HCEC 1CT (cell line): ENCODE measurements at regions not wholly inside any gene's neighbourhood (a gene's known extent, or its start where the extent isn't known, plus 50 kb on each side); places are given as distances from the start of the nearest gene placed in this dataset.

ENCODE experiments used
- DNase-seq: peaks from one replicate; pipeline ENCODE4 v3.0.0-alpha.2; 2017

DNA sequence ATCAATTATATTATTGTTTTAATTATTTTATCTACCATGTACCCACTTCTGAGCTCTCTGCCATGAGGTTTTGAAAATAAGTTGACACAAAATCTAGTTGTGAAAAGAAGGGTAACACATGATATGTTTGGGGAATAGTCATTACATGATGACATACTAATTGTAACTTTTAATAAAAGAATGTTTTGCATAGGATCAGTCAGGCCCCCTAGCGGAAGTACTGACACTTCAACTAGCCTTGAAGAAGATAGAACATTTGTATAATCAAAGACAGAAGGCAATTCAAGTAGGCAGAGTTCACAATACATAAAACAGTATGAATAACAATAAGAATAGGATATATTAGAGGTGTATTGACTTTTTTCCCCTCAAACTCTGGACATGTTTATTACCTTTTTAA lies 1191.0 kb upstream of the AGA start:
- DNase-seq = no peak

DNA sequence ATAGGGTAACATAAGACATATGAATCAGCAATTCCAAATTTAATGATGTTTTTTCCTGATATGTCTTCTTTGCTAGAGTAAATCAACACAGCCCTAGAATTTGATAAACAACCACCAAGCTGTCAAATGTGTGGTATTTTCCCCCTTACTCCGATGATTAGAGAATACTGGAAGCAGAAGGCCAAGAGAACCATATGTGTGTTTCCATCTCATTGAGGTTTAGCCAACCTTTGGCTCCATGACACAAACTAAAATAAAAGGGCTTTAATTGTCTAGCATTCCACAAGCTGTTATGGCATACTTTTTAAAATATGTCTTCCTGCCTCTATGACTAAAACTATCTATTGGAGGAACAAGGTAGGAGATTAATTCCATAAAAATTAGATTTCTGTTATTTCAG lies 1222.4 kb upstream of the AGA start:
- DNase-seq = no peak

DNA sequence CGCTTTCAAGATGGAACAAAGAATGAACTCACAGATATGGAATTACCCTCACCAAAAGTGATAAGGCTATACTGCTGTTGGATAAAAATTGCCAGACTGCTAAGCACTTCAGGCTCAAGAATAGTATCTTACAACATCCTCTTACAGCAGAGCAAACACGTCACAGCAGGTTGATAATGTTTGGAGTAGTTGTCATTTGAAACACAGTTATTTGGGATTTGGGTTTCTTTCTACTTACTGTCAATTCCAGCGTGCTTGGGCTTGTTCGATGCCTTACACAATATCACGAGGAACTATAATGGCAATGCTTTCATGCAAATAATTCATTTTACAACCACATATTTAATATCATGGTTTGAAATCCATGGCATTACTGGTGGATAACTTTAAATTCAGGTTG lies 1223.7 kb upstream of the AGA start:
- no peak for DNase-seq

DNA sequence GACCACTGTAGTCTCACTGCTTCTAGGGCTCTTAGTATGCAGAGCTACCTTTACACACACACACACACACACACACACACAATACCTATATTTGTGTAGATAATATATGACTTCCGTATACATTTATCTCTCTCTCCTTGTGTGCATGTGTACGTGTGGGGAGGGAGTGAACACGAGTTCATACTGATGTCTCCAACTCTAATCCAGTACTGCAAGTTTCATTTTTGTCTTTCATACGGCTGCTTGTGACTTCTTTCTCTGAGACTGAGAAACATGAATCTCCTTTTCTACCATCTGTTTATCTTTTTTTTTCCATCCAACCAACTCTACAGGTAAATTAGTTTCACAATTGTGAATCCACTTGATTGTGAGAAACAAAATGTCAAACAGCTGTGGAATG lies 1229.5 kb upstream of the AGA start:
- no peak for DNase-seq

DNA sequence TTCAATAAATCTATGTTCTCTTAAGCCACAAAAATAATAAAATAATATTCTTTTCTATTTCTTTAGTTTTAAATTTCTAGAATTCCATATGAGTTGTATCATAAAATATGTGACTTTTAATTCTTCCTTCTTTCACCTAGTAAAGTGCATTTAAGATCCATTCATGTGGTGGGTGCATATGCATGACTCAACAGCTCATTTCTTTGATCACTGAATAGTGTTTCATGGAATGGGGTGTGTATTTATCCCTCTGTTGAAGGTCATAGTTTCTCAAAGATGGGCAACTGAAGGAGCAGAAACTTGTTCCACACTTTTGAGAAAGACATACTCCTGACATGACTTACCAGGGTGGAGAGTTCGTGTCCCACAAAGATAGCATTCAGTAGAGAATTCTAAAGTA lies 1230.3 kb upstream of the AGA start:
- no peak for DNase-seq

DNA sequence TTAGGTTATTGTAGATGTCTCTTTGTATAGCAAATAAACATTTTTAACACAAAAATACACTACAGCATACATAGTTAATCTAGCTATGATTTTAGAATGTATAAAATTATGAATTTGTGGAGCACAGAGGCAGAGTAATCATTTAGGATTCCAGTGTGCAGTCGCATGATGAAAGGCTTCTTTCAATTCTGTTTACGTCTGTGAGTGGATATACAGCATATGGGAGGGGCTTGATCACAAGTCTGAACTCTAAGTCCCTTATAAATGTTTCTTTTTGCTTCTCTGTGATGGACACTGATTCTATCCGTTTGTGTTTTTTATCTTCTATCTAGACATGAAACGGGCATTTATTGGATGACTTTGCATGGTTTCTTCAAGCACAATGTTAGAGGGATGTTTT lies 1239.6 kb upstream of the AGA start:
- DNase-seq = no peak

DNA sequence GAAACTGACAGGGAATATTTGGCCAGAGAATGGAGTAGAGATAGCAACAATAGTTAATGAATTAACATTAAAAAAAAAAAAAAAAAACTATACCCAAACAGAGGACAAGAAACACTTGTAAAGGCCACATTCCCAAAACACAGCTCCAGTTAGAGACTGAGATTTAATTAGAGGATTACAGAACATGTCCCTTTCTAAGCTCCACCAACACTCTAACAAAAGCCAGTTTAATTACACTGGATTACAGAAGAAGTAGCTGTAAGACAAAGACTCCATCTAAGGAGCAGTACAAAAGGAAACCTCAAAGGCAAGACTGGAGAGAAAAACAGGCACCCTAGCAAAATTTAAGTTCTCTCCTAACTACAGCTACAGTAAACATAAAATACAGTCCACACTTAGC lies 1247.7 kb upstream of the AGA start:
- DNase-seq = no peak

DNA sequence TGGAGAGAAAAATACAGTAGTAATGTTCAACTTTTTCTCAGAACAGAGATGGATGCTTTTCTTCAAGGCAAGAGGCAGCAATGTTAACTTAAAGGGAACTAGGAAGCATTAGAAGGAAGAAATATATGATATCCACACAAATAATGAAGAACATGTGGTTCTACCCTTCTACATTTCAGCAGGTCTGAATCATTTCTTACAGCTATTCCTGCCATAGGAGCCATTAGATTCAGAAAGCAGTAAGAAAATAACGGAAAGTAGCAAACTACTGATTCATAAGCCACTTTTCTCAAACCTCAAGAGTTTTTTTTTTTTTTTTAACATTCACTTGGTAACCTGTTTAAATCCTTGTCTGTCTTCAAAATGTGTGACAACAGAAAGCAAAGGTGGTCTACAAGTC lies 1251.6 kb upstream of the AGA start:
- peak; percentile 0 for DNase-seq

DNA sequence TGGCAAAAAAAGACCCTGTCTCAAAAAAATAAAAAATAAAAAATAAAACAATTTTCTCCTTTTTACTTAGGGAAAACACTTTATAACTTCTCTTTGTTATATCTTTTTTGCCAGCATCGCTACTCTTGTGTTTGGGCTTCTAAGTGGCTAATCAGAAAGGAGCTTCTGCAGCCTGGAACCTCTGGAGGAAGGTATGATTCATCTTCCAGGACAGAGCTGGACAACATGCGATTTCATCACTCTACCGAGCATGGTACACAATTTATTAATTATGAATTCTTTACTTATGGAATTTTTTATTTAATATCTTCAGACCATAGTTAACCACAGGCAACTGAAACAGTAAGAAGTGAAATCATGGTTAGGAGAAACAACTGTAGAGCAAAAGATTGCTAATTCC lies 1254.3 kb upstream of the AGA start:
- no peak for DNase-seq

DNA sequence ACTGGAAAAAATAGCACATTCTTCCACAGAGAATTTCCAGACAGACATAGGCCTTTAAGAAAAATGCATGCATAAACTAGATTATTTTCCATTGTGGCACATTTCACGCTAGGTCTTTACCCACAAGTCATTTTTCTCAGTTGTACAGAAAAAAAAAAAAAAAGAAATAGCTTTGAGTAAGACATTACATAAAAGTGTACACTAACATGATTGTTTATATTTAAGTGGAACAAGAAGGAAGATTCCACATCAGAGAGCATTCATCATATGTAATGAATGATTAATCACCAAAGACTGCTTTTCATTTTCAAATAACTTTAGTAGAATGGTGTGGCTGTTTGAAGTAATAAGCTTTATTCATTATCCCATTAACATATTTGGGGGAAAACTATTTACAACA lies 1270.2 kb upstream of the AGA start:
- DNase-seq = no peak

DNA sequence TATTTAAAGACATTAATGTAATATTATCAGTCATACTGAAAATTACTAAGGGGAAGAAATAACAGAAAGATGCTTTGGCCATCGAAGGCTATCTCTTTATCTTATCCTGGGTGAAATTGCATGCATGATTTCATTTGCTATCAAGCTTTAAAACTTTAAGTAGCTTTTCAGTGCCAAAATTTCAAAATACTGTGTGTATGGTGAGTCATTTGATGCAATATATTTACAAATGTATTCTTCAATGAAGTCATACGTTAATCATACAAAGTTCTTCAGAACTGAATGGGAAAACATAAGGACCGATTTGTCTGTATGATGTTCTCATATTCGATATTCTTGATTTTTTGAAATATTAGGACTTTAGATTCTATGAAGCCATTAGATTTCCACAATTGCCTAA lies 1295.8 kb upstream of the AGA start:
- no peak for DNase-seq

DNA sequence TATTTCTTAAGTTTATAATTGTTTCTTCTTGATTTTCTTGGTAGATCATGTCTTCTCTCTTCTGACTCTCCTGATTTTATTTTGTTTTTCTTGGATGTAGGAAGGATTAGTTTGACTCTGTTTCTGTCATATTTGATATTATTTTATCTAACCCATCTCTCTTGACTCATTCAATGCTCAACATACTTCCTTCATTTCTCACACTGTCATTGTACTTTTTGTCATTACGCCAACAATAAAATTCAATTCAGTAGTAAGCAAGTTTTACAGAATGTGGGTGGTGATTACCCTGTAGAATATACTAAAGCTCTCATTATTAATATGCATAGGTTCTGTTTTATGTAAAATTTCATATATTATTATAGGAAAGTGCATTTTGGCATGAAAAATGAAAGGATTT lies 1303.0 kb upstream of the AGA start:
- no peak for DNase-seq

DNA sequence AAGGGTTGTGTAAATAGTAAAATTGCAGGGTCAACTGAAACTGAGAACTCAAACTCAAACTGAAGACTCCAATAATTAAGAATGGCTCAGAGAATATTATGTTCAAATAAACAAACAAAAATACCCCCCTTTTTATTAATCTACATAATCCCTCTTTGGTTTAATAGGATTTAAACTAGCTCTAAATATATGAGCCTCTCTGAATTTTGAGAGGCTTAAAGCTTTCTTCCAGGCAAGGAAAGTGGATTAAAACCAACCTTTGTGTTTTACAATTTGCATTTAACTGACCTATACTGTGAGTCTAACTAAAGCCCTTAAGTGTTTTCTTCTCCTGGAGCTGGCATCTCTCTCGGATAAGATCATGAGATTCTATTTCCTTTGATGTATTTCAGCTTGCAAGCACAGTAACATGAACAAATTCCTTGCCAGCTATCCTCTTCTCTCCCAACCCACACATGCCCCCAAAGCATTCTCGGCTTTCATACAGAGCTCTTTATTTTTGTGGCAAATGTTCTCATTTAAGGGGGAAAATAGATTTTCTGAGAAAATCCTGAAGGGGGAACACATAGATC lies 1310.8 kb upstream of the AGA start:
- DNase-seq = no peak

DNA sequence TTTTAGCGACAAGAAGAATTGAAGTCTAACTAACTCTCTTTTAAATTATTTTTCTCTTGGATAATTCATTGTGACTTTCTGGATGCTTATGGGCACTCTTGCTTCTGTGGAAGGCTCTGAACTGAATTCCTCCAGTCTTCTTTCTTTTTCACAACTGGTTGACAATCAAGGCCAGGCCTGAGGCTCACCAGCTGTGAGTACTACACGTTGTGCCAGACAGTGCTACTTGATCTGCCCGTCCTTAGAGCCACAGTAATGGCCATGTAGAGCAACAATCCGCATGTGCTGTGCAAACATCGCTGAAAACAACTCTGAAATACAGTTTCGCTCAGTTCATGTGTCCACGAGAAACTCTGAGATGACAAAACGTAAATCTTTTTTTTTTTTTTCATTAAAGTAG lies 1336.3 kb upstream of the AGA start:
- DNase-seq = no peak

DNA sequence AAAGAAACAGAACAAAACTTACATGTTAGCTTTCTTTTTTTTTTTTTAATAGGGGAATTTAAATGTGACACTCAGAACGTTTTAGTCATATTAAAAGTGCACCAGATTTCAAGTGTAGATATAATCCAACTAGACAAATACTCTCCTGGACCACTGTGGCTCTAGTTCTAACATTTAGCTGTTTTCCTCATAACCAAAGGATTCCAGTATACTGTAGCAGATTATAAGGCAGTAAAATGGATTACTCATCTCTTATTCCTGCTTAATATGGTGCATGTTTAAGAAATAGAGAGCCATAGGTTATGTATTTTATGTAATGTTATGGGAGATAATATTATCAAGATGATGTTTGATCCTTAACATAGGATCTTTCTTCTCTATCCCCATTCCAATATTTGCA lies 1339.5 kb upstream of the AGA start:
- no peak for DNase-seq

DNA sequence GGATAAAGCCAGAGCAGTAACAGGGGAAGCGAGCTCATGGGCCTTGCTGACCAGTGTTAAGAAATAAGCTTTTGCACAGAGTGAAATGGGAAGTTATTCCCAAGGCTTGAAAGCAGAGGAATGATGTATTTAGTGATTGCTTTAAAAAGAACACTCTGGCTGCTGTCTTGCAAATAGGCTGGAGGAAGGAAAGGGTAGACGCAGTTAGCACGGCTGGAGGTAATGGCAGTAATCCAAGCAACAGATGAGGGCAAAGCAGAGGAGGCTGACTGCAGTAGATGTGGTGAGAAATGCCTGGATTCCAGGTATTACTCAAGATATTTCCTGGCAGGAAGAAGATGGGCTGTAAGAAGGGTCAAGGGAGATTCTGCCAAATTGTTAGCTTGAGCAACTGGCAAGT lies 1342.3 kb upstream of the AGA start:
- DNase-seq = no peak

DNA sequence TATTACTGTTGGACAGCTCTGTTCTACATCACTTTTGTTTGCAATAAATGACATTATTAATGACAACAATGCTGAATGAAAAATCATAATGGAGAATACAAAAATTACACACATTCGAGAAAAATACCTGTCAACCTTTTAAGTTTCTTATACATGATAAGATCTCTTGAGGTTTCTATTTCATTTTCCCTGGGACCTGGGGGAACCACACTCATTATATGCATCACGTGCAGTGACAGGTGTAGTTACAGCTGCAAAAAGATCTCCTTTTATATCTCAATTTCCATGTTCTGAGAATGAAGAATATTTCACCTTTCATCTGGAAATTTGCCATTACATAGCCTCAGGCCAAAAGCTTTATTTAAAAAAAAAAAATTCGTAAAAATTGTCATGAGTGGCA lies 1347.0 kb upstream of the AGA start:
- no peak for DNase-seq

DNA sequence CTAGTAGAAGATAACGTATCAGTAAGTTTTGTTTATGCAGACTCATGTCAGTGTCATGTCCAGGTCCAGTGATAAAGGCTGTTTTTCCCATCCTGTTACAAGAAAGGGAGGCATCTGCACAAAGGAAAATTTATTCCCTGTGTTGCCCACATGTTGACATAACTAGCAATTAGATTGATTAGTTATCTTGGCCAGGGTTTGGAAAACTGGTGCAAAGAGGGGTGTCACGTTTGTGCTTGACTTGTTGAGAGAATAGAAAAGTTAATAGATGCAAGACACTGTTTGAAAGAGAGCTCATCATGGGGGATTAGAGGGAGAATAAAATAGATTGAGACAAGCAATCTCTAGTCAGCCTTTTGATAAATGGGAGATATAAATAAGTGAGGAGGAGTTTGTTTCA lies 1357.0 kb upstream of the AGA start:
- DNase-seq = no peak

DNA sequence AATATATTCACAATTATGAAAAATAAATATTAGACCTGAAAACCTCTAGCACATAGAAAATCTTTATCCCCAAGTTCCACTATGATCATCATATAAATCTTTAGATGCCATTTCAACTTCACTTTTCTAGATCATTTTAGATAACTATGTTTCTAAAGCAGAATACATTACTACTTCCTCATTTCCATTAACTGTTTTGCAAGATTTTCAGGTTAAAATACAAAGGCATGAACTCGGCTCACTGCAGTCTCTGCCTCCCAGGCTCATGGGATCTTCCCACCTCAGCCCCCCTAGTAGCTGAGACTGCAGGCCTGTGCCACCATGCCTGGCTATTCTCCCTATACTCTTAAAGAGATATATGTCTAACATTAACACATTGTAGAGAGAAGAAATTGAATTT lies 1365.9 kb upstream of the AGA start:
- no peak for DNase-seq

DNA sequence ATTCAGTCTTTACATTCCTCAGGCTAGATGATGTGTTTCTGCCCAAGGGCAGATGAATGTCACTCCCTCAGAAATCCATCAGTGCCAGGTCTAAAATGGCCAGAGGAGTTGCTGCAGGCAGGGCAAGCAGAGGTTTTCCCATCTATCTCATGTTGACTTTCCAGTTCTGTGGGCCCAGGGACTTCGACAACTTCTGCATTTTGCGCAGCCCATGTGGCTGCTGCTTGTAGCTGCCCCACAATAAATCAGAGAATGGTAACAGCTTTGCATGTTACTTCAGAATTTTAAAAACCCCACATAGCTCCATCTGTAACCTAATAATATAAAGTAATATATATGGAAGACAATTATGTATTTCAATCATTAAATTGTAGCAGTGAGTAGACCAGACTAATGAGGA lies 1367.7 kb upstream of the AGA start:
- no peak for DNase-seq

DNA sequence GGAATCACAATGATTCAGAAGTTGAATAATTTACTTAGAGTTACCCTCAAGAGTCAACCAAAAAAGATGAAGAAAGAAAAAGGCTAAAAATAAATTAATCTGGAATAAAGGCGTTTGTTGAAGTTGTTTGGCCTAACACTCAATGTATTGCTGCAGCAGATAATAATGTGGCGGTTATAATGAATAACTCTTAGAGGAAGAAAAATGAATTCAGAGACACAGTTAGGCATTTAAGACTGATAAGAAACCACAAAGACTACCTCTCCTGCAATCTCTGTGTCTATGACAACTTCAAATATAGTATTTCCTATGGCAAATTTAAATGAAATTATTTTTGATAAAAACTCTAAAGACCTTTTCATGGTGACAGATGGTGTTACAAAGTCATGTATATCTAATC lies 1369.1 kb upstream of the AGA start:
- DNase-seq = no peak

DNA sequence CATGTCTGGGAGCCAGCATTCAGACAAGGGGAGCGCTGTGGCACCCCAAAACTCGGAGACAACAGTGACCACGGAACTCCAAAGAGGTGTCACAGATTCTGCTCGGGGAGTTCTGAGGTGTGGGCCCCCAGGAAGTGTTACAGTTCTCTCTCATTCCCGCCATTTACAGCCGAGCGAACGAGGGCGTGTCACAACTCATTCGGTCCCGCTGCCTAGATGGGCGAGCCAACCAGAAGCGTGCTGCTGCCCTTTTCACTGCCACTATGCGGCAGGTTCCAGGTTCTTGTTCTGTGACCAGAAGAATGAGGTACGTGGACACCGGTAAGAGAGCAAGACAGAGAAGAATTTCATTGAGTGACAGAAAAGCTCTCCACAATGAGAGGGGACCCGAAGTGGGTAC lies 1370.6 kb upstream of the AGA start:
- DNase-seq = no peak

DNA sequence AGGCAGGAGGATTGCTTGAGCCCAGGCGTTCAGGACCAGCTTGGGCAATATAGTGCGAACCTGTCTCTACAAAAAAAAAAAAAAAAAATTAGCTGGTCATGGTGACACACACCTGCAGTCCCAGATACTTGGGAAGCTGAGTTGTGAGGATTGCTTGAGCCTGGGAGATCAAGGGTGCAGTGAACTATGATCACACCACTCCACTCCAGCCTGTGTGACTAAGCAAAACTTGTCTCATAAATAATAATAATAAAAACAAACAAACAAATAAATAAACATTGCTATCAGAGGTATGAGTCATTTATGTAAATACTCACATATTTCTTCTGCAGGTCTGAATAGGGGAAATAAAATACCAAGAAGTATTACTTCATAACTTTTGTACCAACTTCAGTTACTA lies 1372.7 kb upstream of the AGA start:
- DNase-seq = no peak

DNA sequence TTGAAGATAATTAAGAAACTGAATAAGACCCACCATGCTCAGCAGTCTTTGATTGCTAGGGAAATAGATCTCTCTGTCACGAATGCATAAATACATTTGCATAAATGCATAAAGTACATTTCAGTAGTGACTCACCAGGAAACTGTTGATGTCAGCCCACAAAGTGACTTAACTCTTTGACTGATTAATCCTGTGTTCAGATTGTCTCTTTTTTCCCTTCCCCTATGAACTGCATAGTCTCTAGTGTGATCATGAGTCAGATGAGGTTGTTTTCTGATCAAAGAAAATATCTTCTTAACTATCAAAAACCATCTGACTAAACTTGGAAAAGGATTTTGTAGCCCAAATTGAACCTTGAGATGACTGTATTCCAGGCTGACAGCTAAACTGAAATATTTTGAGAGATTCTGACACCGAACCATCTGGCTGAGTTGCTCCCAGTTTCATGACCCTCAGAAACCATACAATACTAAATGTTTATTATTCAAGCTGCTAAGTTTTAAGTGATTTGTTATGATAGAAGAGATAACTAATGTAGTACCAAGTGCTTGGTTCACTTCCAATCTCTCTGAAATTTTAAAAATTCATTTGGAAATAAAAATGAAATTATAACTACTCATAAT lies 1381.5 kb upstream of the AGA start:
- no peak for DNase-seq

DNA sequence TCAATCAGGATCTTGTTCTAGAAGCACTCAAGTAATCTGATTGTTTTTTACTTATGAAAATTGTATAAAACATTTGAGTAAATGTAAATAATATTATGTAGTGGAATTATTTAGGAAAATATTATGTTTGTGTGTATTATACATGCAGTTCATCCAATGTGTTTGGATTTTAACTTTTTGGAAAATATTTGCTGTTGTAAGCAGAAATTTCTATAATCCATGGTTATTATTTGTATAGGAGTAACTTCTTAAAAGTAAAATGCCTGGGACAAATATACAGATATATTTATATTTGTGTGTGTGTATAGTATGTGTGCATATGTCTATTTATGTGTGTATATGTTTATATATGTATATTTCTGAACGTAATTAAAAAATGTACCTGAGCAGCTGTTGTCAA lies 1394.6 kb upstream of the AGA start:
- DNase-seq = no peak

DNA sequence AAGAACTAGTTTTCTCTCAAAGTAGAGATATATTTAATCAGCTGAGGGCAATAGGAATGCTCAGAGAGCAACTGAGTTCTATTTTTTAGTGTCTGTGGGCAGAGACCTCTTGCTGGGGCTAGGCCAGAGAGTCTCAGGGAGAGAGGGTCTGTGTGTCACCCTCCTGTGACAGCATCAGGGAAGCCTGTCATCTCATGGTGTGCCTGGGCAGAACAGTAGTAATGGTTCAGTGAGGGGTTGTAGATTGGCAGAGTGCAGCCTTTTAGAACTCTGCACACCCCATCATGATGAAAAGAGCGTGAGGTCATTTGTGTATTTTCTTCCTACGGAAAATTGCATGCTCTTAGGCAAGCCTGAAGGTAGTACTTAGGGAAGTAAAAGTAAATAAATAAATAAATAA lies 1396.5 kb upstream of the AGA start:
- DNase-seq = no peak
